Transverse colon (tissue), 3 donors: ENCODE measurements at regions not wholly inside any gene's neighbourhood (a gene's known extent, or its start where the extent isn't known, plus 50 kb on each side); places are given as distances from the start of the nearest gene placed in this dataset.

Source experiments
- POLR2A ChIP-seq: fragments of 450-650 bp; IDR thresholded peaks from one replicate; pipeline ENCODE4 v1.6.1; 2016; ENCODE audit warnings: antibody characterized with exemption, mild to moderate bottlenecking, moderate library complexity
- POLR2AphosphoS5 ChIP-seq, 3 donors: sonication (generic); formaldehyde crosslinking; IDR thresholded peaks; one replicate each; pipeline ENCODE4 v1.6.1; 2016; ENCODE audit warnings: antibody characterized with exemption in 3 of 3

GRCh38 chr20:60255415-60255814 lies 297.2 kb downstream of the CDH26 start:
- TF ChIP-seq POLR2AphosphoS5 (IDR thresholded peaks at IDR 0.05), result no peak
- TF ChIP-seq POLR2A, result no peak
